ENCODE measurements at regions not wholly inside any gene's neighbourhood (a gene's known extent, or its start where the extent isn't known, plus 50 kb on each side); places are given as distances from the start of the nearest gene placed in this dataset.

DNA sequence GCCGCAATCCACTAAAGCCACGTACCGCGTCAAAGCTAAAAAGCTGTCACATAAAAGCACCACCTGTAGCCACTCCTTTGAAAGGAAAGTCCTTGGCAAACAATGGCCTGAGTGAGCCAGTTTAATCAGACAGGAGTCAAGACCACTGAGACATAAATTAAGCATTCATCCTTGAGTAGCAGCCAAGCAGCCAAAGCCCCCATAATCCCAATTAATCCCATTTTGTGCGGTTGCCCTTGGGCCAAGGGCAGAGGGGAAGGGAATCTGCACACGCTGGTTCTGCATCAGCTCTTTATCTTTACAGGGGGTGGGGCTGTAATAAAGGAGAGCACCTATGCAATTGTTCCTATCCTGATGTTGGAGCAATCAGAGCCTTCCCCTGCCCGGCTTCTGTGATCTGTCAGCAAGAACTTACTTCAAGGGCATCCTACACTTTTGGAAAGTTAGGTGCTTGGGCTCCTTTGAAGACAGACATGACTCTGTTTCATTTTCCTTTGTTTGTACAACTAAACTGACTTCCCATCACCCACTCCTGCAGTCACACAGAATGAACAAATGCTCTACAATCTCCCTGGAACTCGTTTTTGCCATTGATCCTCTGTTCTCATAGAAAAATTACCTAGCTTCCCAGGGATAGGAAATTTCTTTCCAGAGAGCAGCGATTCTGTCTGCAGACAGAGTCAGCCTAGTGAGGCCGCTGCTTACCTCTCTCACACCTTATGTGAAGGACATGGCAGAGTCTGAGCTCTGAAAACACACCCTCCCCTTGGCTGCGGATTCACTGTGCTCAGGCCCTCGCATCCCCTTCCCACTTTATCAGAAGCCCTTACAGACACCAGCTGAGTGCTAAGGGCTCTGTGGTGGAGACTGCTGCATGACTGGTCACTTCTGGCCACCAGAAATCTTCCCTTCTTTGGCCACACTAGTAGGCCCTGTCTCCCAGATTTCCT is 116.2 kb upstream of the TBCA start:
- TF ChIP-seq, protein P1, sequence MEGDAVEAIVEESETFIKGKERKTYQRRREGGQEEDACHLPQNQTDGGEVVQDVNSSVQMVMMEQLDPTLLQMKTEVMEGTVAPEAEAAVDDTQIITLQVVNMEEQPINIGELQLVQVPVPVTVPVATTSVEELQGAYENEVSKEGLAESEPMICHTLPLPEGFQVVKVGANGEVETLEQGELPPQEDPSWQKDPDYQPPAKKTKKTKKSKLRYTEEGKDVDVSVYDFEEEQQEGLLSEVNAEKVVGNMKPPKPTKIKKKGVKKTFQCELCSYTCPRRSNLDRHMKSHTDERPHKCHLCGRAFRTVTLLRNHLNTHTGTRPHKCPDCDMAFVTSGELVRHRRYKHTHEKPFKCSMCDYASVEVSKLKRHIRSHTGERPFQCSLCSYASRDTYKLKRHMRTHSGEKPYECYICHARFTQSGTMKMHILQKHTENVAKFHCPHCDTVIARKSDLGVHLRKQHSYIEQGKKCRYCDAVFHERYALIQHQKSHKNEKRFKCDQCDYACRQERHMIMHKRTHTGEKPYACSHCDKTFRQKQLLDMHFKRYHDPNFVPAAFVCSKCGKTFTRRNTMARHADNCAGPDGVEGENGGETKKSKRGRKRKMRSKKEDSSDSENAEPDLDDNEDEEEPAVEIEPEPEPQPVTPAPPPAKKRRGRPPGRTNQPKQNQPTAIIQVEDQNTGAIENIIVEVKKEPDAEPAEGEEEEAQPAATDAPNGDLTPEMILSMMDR (conservative IDR thresholded peaks at IDR 0.05) = no peak
- Mint-ChIP-seq H3K36me3 (ENCODE audit: low read depth) (no peaks in the 10 kb centered on the region), H3K4me3 (no peak overlapping the region), H3K9me3 (no peaks in the 10 kb centered on the region), H3K4me1 (peaks cover 16% of the 10 kb centered on the region), H3K27me3 (ENCODE audit: insufficient read depth) (peaks cover 2% of the 10 kb centered on the region), H3K27ac (no peak overlapping the region)
- Histone ChIP-seq H3K36me3 (ENCODE audit: control insufficient read depth, insufficient read depth, low read length) (no peaks in the 10 kb centered on the region), H3K4me3 (ENCODE audit: low read length) (no peak overlapping the region), H3K9ac (ENCODE audit: extremely low read depth, low read length, poor library complexity, severe bottlenecking) (no peak overlapping the region), H3K4me1 (ENCODE audit: control insufficient read depth, insufficient read depth, low read length) (peaks cover 8% of the 10 kb centered on the region), H3K27me3 (ENCODE audit: control insufficient read depth, insufficient read depth, low read length, poor library complexity, severe bottlenecking) (no peaks in the 10 kb centered on the region), H3K27ac (ENCODE audit: low read depth, low read length) (no peak overlapping the region), H3K9me3 (ENCODE audit: control insufficient read depth, low read length) (no peaks in the 10 kb centered on the region)
- no peak for DNase-seq
- 83 to 89% methylated on average over 9 to 12 of the region's 12 CpGs for WGBS, 2 experiments (ENCODE audit: insufficient coverage in 1 of 2, insufficient read length in 1 of 2)

DNA sequence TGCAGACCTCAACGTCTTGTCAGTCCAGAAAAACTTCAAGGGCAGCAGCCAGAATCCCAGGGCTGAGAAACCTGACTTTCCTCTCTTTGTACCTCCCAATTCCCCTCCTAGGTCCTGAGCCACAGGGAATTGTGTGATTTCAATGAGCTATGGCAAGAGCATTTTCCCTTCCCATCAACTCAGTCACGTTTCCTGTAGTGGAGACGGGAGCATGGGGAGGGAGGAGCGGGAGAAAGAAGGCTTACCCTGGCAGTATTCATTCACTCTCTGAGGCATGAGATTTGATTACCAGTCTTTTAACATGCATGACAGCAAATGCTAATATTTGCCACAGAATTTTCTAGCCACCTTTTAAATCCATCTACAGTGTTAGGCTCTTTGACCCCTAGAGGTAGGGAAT is 109.4 kb upstream of the TBCA start:
- H3K4me3 Mint-ChIP-seq = no peak overlapping the region
- H3K27me3 Mint-ChIP-seq (ENCODE audit: insufficient read depth) = peaks cover 32% of the 10 kb centered on the region
- Histone ChIP-seq H3K4me3 (ENCODE audit: low read length) (no peak overlapping the region), H3K9ac (ENCODE audit: extremely low read depth, low read length, poor library complexity, severe bottlenecking) (no peak overlapping the region), H3K9me3 (ENCODE audit: control insufficient read depth, low read length) (no peaks in the 10 kb centered on the region), H3K36me3 (ENCODE audit: control insufficient read depth, insufficient read depth, low read length) (no peaks in the 10 kb centered on the region), H3K27me3 (ENCODE audit: control insufficient read depth, insufficient read depth, low read length, poor library complexity, severe bottlenecking) (no peaks in the 10 kb centered on the region), H3K4me1 (ENCODE audit: control insufficient read depth, insufficient read depth, low read length) (no peaks in the 10 kb centered on the region), H3K27ac (ENCODE audit: low read depth, low read length) (no peak overlapping the region)
- no peak for DNase-seq
- H3K9me3 Mint-ChIP-seq = no peaks in the 10 kb centered on the region
- peaks cover 15% of the 10 kb centered on the region for H3K4me1 Mint-ChIP-seq
- no peaks in the 10 kb centered on the region for H3K36me3 Mint-ChIP-seq (ENCODE audit: low read depth)
- WGBS, 2 experiments (ENCODE audit: insufficient coverage in 1 of 2, insufficient read length in 1 of 2) = 80 to 88% methylated on average over 2 to 4 of the region's 4 CpGs
- no peak overlapping the region for H3K27ac Mint-ChIP-seq
- TF ChIP-seq, protein P1 (conservative IDR thresholded peaks at IDR 0.05) = no peak

DNA sequence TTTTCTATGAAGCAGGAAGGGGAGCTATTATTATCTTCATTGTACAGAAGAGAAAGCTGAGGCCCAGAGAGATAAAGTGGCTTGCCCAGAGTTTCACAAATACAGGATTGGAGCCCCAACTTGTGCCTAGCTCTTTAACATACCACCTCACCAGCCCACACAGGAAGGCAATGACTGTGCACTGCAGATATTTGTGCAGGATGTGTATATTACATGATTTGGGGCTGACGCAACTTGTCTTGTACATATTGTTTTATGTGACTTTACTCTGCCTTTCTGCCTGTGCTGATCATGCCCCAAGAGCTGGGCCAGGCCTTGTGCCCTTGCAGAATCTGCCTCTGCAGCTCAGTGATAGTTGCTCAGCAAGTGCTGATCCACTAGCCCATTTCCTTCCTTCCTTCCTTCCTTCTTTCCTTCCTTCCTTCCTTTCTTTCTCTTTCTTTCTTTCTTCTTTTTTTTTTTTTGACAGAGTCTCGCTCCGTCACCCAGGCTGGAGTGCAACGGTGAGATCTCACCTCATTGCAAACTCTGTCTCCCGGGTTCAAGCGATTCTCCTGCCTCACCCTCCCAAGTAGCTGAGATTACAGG is 106.6 kb upstream of the TBCA start:
- Mint-ChIP-seq H3K9me3 (no peaks in the 10 kb centered on the region), H3K36me3 (ENCODE audit: low read depth) (no peaks in the 10 kb centered on the region), H3K4me3 (no peak overlapping the region), H3K4me1 (peaks cover 25% of the 10 kb centered on the region), H3K27ac (no peak overlapping the region), H3K27me3 (ENCODE audit: insufficient read depth) (peaks cover 31% of the 10 kb centered on the region)
- Histone ChIP-seq H3K9me3 (ENCODE audit: control insufficient read depth, low read length) (no peaks in the 10 kb centered on the region), H3K36me3 (ENCODE audit: control insufficient read depth, insufficient read depth, low read length) (no peaks in the 10 kb centered on the region), H3K9ac (ENCODE audit: extremely low read depth, low read length, poor library complexity, severe bottlenecking) (no peak overlapping the region), H3K27ac (ENCODE audit: low read depth, low read length) (no peak overlapping the region), H3K4me3 (ENCODE audit: low read length) (no peak overlapping the region), H3K27me3 (ENCODE audit: control insufficient read depth, insufficient read depth, low read length, poor library complexity, severe bottlenecking) (no peaks in the 10 kb centered on the region), H3K4me1 (ENCODE audit: control insufficient read depth, insufficient read depth, low read length) (no peaks in the 10 kb centered on the region)
- no peak for DNase-seq
- TF ChIP-seq, protein P1 (conservative IDR thresholded peaks at IDR 0.05) = no peak
- WGBS, 2 experiments (ENCODE audit: insufficient coverage in 1 of 2, insufficient read length in 1 of 2) = 84 to 96% methylated on average over 6 of the region's 6 CpGs

Data from endodermal cell (in vitro differentiated cells).